ENCODE measurements at regions not wholly inside any gene's neighbourhood (a gene's known extent, or its start where the extent isn't known, plus 50 kb on each side); places are given as distances from the start of the nearest gene placed in this dataset.

DNA sequence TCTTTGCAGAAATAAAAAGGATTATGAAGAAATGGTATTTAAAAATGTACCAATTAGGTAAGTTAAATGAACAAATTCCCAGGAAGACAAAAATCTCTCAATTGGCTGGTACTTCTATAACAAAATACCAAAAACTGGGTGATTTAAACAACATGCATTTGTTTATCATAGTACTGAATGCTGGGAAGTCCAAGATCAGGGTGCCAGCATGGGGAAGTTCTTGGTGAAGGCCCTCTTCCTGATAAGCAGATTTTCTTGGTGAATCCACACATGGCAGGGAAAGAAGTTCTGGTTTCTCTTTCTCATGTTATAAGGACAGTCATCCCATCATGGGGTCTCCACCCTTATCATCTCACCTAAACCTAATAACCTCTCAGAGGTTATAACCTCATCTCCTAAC, 271.6 kb upstream of the SETBP1 start:
- DNase-seq (ENCODE audit: low read depth, low spot score), result no peak

DNA sequence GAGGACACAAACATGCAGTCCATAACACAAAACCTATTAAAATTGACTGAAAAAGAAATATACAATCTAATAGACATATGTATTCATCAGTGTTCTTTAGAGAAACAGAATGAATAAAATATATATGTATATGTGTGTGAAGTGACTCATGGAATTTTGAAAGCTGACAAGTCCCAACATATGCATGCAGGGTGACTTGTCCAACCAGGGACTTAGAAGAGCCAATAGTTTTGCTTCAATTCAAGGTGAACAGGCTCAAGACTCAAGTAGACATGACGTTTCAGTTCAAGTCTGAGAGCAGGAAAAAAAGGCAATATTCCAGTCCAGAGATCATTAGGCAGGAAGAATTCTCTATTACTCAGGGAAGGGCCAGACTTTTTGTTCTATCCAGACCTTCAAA, 271.2 kb upstream of the SETBP1 start:
- no peak for DNase-seq (ENCODE audit: low read depth, low spot score)

DNA sequence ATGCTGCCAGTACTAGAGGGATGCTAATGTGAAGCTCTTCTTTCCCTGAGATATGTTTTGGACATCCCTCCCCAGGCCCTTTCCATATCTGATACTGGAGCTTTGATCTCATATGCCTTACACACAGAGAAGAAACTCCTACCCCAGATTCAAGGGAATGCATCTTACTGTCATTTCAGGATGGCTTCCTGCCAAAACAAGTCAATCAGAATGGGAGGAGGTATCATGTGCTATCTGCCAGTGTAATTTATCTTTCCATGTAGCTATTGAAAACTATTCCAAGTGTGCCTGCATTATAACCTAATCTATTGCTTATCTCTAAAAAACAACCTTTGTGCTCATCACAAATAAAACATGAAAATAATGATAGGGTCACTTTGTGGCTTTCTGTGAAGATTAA, 269.9 kb upstream of the SETBP1 start:
- DNase-seq (ENCODE audit: low read depth, low spot score), result no peak

DNA sequence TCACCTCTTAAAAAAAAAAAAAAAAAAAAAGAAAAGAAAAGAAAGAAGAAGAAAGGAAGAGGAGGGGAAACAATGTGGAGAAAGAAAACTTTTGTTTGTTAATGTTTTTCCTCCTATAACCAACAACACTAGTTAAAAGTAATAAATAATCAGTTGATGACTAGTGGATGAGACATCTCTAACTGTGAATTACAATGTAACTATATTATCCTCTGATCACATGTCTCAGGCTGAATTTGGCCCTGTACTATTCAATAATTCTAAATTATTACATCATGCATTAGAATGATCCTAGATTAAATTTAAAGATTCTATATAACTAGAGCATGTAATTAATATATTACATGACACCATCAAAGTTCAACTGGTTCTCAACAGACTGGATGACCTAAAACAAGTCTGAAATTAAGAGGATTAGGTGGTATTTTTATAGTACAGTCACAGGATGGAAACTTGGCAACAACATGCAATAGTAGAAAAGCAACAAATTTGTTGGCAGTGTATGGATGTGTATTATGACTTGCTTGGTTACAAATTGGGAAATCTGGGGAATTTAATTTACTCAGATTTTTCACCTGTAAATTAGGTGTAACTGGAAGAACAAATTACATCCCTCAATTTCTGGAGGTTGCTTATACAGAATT, 269.3 kb upstream of the SETBP1 start:
- no peak for DNase-seq (ENCODE audit: low read depth, low spot score)

DNA sequence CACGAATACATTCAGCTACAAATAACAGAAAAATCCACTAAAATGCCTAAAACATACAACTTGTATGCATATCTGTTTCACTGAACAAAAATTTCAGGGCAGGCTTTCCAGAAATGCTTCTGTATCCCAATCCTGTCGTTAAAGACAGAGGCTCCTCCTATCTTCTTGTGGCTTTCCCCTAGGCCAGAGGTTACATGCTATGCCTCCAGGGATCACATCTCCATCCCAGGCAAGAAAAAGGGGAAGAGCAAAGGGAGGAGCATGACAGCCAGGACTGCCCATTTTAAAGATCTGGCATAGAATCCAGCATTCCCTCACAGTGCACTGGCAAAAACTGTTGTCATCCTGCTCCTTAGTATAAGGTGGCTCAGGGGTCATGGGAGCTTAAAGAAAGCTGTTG, 268.7 kb upstream of the SETBP1 start:
- DNase-seq (ENCODE audit: low read depth, low spot score), result no peak

GRCh38 chr18:44423814-44424644, 256.7 kb upstream of the SETBP1 start:
- no peak for DNase-seq (ENCODE audit: low read depth, low spot score)

- DNase-seq (ENCODE audit: low read depth, low spot score), result no peak
These were observed 256.0 kb upstream of the SETBP1 start for GRCh38 chr18:44424645-44425035.

DNA sequence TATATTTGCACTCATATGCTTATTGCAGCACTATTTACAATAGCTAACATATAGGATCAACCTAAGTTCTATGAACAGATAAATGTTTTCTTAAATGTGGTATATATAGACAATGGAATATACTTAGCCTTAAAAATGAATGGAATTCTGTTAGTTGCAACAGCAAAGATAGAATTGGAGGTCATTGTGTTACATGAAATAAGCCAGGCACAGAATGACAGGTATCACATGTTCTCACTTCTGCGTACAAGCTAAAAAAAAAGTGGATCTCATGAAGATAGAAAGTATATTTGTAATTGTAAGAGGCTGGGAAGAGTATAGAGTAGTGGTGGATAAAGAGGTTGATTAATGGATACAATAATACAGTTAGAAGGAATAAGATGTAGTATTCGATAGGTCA, 255.5 kb upstream of the SETBP1 start:
- DNase-seq (ENCODE audit: low read depth, low spot score), result no peak

- no peak for DNase-seq (ENCODE audit: low read depth, low spot score)
These were observed 243.1 kb upstream of the SETBP1 start for GRCh38 chr18:44437603-44438002.

GRCh38 chr18:44450226-44450625, 230.5 kb upstream of the SETBP1 start:
- DNase-seq (ENCODE audit: low read depth, low spot score), result no peak

DNA sequence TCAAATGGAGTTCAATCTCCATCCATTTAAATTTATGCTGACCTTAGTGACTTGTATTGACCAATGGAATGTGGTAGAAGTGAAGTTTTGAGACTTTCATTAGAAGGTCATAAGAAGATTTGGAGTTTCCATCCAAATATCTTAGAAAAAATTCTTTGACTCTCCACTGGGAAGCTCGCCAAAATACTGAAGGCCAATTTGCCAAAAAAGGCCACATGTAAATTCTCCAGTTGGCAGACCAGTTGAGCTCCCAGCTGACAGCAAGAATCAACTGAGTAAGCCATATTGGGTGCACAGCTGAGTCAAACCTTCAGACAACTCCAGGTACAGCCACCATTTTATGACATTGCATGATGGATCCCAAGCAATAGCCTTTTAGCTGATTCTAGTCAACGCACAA, 228.3 kb upstream of the SETBP1 start:
- no peak for DNase-seq (ENCODE audit: low read depth, low spot score)

DNA sequence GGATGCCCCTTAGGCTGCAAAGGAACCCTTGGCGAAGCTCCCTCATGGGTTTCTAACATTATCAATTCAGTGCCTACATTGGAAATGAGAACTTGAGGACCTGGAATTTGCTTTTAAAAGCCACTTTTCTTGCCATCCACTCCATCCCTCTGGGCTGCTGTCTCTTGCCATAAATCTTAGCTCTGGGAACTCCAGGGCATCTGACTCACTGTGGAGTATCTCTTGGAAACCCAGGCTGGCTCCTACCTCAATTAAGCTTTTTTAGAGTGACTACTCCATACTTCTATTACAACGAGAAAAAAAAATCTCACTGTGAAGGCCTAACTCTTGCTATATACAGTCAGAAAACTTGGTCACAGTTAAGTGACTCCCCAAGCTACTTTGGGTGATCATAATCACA, 227.2 kb upstream of the SETBP1 start:
- no peak for DNase-seq (ENCODE audit: low read depth, low spot score)

DNA sequence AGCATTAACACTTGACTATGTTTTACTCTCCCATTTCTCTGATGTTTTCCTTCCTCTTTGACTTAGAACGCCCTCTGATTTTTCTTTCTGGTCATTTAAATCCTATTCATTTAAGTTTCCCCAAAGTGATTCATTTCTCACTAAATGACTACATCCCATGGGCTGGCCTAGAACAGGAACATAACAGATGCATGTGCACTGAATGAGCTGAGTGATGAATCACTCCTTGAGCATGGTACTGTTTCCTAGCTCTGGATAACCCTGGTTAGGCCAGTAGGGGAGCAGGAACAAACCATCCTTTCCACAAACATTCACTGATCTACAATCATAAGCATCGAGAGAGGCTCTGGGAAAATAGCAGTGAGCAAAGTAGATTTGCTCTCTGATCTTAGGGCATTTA, 221.9 kb upstream of the SETBP1 start:
- DNase-seq (ENCODE audit: low read depth, low spot score), result no peak

- no peak for DNase-seq (ENCODE audit: low read depth, low spot score)
These were observed 216.1 kb upstream of the SETBP1 start for GRCh38 chr18:44464398-44465180.

DNA sequence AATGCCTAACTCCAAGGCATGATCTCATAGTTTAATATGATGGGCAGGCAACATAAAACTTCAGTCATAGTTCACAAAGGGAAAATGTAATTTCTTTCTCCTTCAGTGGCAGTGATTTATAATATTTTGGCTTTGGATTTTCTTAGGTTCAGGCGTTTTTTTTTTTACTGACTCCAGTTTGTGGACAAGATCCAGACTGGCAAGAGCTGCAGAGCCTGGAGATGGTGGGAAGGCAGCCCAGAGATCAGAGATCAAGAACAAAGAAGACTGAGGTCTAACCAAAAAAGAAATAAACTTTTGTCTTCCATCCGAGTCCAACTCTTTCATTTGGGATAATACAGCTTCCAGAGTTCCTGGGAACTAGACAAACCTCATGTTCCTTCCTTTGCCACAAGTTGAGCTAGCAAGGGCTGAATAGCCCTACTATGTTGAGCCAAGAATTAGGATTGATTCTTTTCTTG, 215.3 kb upstream of the SETBP1 start:
- DNase-seq (ENCODE audit: low read depth, low spot score), result no peak

DNA sequence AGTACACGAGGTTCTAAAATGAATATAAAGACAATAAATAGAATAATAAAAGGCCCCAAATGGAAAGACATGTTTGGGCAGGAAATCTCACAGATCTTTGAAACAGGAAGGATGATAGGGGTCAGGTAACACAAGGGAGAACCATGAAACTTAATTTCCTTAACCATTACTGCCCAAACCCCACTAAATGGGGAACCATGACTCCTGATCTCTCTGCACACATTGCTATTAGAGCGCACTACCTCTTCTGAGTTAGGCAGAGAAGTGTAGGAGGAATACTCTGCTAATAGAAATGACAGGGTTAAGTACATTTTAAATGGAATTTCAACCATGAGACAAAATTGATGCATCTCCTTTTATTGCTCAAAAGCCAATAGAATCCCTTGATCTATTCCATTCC, 213.7 kb upstream of the SETBP1 start:
- no peak for DNase-seq (ENCODE audit: low read depth, low spot score)

- DNase-seq (ENCODE audit: low read depth, low spot score), result no peak
These were observed 213.0 kb upstream of the SETBP1 start for GRCh38 chr18:44467718-44468117.

DNA sequence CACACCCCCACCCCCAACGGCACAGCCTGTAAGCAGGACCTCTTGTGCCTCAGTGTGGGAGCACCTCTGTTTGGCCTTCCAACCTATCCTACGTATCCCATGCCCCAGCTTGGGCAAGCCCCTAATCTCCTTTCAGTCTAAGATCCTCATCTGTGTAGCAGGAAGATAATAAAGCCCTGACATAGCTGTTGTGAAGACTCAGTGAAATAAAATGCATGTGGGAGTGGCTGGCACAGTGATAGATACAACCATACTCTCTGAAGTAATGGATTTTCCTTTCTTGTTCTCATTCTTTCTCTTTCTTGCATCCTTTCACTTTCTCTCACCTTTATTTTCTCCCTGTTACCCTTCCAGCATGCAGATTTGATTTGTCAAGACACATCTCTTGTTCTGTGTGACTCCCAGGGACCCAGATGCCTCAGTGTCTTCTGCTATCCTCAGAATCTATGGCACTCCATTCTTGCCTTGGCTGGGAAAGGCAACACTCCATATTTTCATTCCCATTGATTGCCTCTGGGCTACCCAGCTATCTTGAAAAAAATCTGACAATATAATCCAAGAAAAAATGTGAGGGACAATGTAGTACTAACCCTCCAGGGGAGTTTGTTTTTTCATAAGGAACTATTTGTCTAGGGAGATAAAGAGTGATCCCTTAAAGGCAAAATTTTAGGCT, 207.2 kb upstream of the SETBP1 start:
- DNase-seq (ENCODE audit: low read depth, low spot score), result no peak

GRCh38 chr18:44474067-44474411, 206.6 kb upstream of the SETBP1 start:
- DNase-seq (ENCODE audit: low read depth, low spot score), result no peak

- no peak for DNase-seq (ENCODE audit: low read depth, low spot score)
These were observed 206.1 kb upstream of the SETBP1 start for GRCh38 chr18:44474591-44474990.

DNA sequence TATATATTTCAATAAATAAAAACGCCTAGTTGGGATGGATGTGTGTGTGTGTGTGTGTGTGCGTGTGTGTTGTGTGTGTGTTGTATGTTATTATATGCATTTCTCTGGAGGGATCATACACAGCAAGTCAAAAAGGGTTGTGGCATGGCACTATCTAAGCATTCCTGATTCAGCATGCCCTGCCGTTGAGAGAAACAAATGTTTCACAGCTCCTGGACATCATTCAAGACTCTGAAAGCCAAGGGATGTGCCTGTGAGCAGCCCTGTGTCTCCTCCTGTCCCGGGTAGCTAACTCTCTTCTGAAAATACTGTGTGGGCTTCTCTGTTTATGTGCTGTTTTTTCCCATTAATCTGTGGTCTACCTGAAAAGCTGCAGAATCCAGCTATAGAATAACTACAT, 197.9 kb upstream of the SETBP1 start:
- DNase-seq (ENCODE audit: low read depth, low spot score), result no peak

GRCh38 chr18:44495151-44495550, 185.5 kb upstream of the SETBP1 start:
- DNase-seq (ENCODE audit: low read depth, low spot score), result no peak
